DOHH2 (cell line): ENCODE measurements at regions not wholly inside any gene's neighbourhood (a gene's known extent, or its start where the extent isn't known, plus 50 kb on each side); places are given as distances from the start of the nearest gene placed in this dataset.

Experiments
- H3F3A ChIP-seq: fragments of 200-600 bp; sonication (generic), shearing (Covaris generic); 2 replicates; pipeline ENCODE4 v1.6.0; 2016; ENCODE audit warnings: antibody characterized with exemption, mild to moderate bottlenecking; ENCODE audit not compliant: control insufficient read depth, insufficient read depth
- H3K27ac ChIP-seq: fragments of 200-600 bp; sonication (generic); 2 replicates; pipeline ENCODE4 v1.5.1; 2014; ENCODE audit warnings: low read depth, mild to moderate bottlenecking, low read length, moderate library complexity
- H3K27me3 ChIP-seq: fragments of 200-600 bp; sonication (generic); 2 replicates; pipeline ENCODE4 v1.6.1; 2014; ENCODE audit warnings: mild to moderate bottlenecking, low read length, mixed read lengths; ENCODE audit not compliant: control insufficient read depth
- H3K36me3 ChIP-seq: fragments of 200-600 bp; sonication (generic); 2 replicates; pipeline ENCODE4 v1.6.1; 2014; ENCODE audit warnings: mild to moderate bottlenecking, low read length, moderate library complexity, mixed read lengths; ENCODE audit not compliant: control insufficient read depth
- H3K4me1 ChIP-seq: fragments of 200-600 bp; sonication (generic); 2 replicates; pipeline ENCODE4 v1.6.1; 2014; ENCODE audit warnings: mild to moderate bottlenecking, low read length, mixed read lengths; ENCODE audit not compliant: control insufficient read depth
- H3K4me2 ChIP-seq: fragments of 200-600 bp; sonication (generic); 2 replicates; pipeline ENCODE4 v1.6.0; 2014; ENCODE audit warnings: mild to moderate bottlenecking, low read length, moderate library complexity
- H3K4me3 ChIP-seq: fragments of 200-600 bp; sonication (generic); 2 replicates; pipeline ENCODE4 v1.5.1; 2014; ENCODE audit warnings: mild to moderate bottlenecking, low read length, mixed read lengths
- H3K79me2 ChIP-seq: fragments of 200-600 bp; sonication (generic); 2 replicates; pipeline ENCODE4 v1.6.1; 2014; ENCODE audit warnings: mild to moderate bottlenecking, low read length, mixed read lengths; ENCODE audit not compliant: control insufficient read depth
- H3K9me2 ChIP-seq: fragments of 200-600 bp; sonication (generic); replicated peaks from 2 replicates; pipeline ENCODE4 v1.6.1; 2014; ENCODE audit warnings: mild to moderate bottlenecking, low read length, mixed read lengths; ENCODE audit not compliant: control insufficient read depth
- H3K9me3 ChIP-seq: fragments of 200-600 bp; sonication (generic); 2 replicates; pipeline ENCODE4 v1.6.1; 2014; ENCODE audit warnings: antibody characterized with exemption, low read length, mixed read lengths; ENCODE audit not compliant: control insufficient read depth, insufficient read depth
- H4K20me1 ChIP-seq: fragments of 200-600 bp; sonication (generic); 2 replicates; pipeline ENCODE4 v1.6.0; 2014; ENCODE audit warnings: low read depth, mild to moderate bottlenecking, antibody characterized with exemption, low read length, moderate library complexity; ENCODE audit not compliant: control insufficient read depth, insufficient read depth
- EZH2phosphoT487 ChIP-seq: fragments of 200-600 bp; sonication (generic); IDR thresholded peaks from 2 replicates; pipeline ENCODE4 v1.6.1; 2017; ENCODE audit warnings: borderline replicate concordance, mild to moderate bottlenecking, antibody characterized with exemption, low read length, moderate library complexity, mixed read lengths
- TF ChIP-seq, protein P1 (sequence below): fragments of 200-600 bp; sonication (generic); IDR thresholded peaks from one replicate; pipeline ENCODE4 v1.5.1; 2014; ENCODE audit warnings: antibody characterized with exemption, mild to moderate bottlenecking, low read depth, low read length; ENCODE audit not compliant: poor library complexity, severe bottlenecking

- no peaks in the 10 kb centered on the region for H3K9me2 ChIP-seq
- no peak overlapping the region for H3K27ac ChIP-seq
- no peaks in the 10 kb centered on the region for H3K9me3 ChIP-seq
- 0 out of 2 replicates have a peak, but pooled peaks cover 3% of the 10 kb centered on the region for H3K27me3 ChIP-seq
- H4K20me1 ChIP-seq, result no peaks in the 10 kb centered on the region
- no peak overlapping the region for H3K4me2 ChIP-seq
- no peak for TF ChIP-seq EZH2phosphoT487
- TF ChIP-seq, protein P1, sequence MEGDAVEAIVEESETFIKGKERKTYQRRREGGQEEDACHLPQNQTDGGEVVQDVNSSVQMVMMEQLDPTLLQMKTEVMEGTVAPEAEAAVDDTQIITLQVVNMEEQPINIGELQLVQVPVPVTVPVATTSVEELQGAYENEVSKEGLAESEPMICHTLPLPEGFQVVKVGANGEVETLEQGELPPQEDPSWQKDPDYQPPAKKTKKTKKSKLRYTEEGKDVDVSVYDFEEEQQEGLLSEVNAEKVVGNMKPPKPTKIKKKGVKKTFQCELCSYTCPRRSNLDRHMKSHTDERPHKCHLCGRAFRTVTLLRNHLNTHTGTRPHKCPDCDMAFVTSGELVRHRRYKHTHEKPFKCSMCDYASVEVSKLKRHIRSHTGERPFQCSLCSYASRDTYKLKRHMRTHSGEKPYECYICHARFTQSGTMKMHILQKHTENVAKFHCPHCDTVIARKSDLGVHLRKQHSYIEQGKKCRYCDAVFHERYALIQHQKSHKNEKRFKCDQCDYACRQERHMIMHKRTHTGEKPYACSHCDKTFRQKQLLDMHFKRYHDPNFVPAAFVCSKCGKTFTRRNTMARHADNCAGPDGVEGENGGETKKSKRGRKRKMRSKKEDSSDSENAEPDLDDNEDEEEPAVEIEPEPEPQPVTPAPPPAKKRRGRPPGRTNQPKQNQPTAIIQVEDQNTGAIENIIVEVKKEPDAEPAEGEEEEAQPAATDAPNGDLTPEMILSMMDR, result no peak
- H3K4me3 ChIP-seq, result no peak overlapping the region
- H3K36me3 ChIP-seq, result no peaks in the 10 kb centered on the region
- no peaks in the 10 kb centered on the region for H3F3A ChIP-seq
- peaks cover 16% of the 10 kb centered on the region for H3K4me1 ChIP-seq
- no peaks in the 10 kb centered on the region for H3K79me2 ChIP-seq
Observed at GRCh38 chr19:28465371-28466086, 747.4 kb downstream of the UQCRFS1 start.

- Histone ChIP-seq H4K20me1 (no peaks in the 10 kb centered on the region), H3K27me3 (no peaks in the 10 kb centered on the region), H3K79me2 (no peaks in the 10 kb centered on the region), H3K9me3 (no peaks in the 10 kb centered on the region), H3K4me2 (no peak overlapping the region), H3K27ac (no peak overlapping the region), H3K9me2 (no peaks in the 10 kb centered on the region), H3K4me1 (peaks cover 5% of the 10 kb centered on the region), H3F3A (no peaks in the 10 kb centered on the region), H3K4me3 (no peak overlapping the region), H3K36me3 (no peaks in the 10 kb centered on the region)
- no peak for TF ChIP-seq EZH2phosphoT487
- TF ChIP-seq, protein P1, result no peak
Observed at GRCh38 chr19:28463493-28464053, 749.4 kb downstream of the UQCRFS1 start.

DNA sequence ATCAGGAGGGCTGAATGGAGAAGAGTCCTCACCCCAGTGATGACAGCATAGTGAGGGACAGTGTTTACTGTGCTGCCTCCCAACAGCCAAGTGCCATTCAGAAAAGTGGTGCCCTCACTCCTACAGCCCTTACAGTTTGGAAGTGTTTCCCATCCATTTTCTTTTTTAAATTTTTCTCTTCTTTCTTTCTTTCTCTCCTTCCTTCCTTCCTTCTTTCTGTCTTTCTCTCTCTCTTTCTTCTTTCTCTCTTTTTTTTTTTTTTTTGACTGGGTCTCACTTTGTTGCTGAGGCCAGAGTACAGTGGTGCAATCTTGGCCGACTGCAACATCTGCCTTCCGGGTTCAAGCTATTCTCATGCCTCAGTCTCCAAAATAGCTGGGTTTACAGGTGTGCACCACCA lies 755.3 kb downstream of the UQCRFS1 start:
- H3K9me2 ChIP-seq, result no peaks in the 10 kb centered on the region
- no peaks in the 10 kb centered on the region for H3F3A ChIP-seq
- no peaks in the 10 kb centered on the region for H3K4me1 ChIP-seq
- TF ChIP-seq, protein P1, result no peak
- no peak for TF ChIP-seq EZH2phosphoT487
- no peak overlapping the region for H3K4me2 ChIP-seq
- H3K27me3 ChIP-seq, result no peaks in the 10 kb centered on the region
- no peak overlapping the region for H3K27ac ChIP-seq
- no peaks in the 10 kb centered on the region for H3K36me3 ChIP-seq
- H3K9me3 ChIP-seq, result no peaks in the 10 kb centered on the region
- H4K20me1 ChIP-seq, result no peaks in the 10 kb centered on the region
- no peaks in the 10 kb centered on the region for H3K79me2 ChIP-seq
- no peak overlapping the region for H3K4me3 ChIP-seq
